Panc1 (cell line): ENCODE measurements at regions not wholly inside any gene's neighbourhood (a gene's known extent, or its start where the extent isn't known, plus 50 kb on each side); places are given as distances from the start of the nearest gene placed in this dataset.

Experiments used
- ATAC-seq: fragments of 200-7000 bp; cut with Tn5 transposase; 2 replicates; pipeline ENCODE4 v1.9.1; 2020; ENCODE audit warnings: mild to moderate bottlenecking, moderate library complexity
- BruUV-seq: library from RNA; stranded (reverse); fragments of 400-500 nt; replicated peaks from 2 replicates; lab custom pipeline; 2021; lab: Mats Ljungman, UMichigan
- CTCF ChIA-PET: fragments of 300-600 bp; sonication (Branson Sonifier 250); formaldehyde crosslinking; loops from one replicate; lab custom pipeline; 2022; ENCODE audit warnings: antibody characterized with exemption; lab: Charles Lee
- POLR2A ChIA-PET: fragments of 300-600 bp; sonication (Branson Sonifier 250); formaldehyde crosslinking; loops from one replicate; lab custom pipeline; 2022; ENCODE audit warnings: antibody characterized with exemption; lab: Charles Lee
- DNase-seq: peaks from one replicate; pipeline ENCODE4 v3.0.0-alpha.2; 2010; ENCODE audit warnings: low read depth, low spot score
- H3K27ac ChIP-seq: 2 replicates; pipeline ENCODE4 v1.5.1; 2011; ENCODE audit warnings: mild to moderate bottlenecking, low read length, inconsistent platforms
- H3K27me3 ChIP-seq: fragments of 200-500 bp; sonication (Bioruptor generic); 2 replicates; pipeline ENCODE4 v1.6.0; 2014; ENCODE audit warnings: low read length, inconsistent platforms; ENCODE audit not compliant: control insufficient read depth, insufficient read depth
- H3K36me3 ChIP-seq: fragments of 200-500 bp; sonication (Bioruptor generic); 2 replicates; pipeline ENCODE4 v1.5.1; 2014; ENCODE audit warnings: inconsistent platforms, mild to moderate bottlenecking, low read length, moderate library complexity; ENCODE audit not compliant: control insufficient read depth, insufficient read depth
- H3K4me1 ChIP-seq: 2 replicates; pipeline ENCODE4 v1.5.1; 2011; ENCODE audit warnings: inconsistent platforms, mild to moderate bottlenecking, low read length, moderate library complexity; ENCODE audit not compliant: control insufficient read depth, insufficient read depth
- H3K4me3 ChIP-seq, 2 experiments: 2 replicates each; pipeline ENCODE4 v1.5.1; 2011 to 2012; ENCODE audit warnings: low read depth in 2 of 2, low read length in 2 of 2, mild to moderate bottlenecking in 2 of 2, inconsistent platforms in 1 of 2, moderate library complexity in 1 of 2
- H3K9me3 ChIP-seq: fragments of 200-500 bp; sonication (Bioruptor generic); 2 replicates; pipeline ENCODE4 v1.5.1; 2014; ENCODE audit warnings: low read depth, mild to moderate bottlenecking, inconsistent platforms, low read length, moderate library complexity; ENCODE audit not compliant: control insufficient read depth, insufficient read depth
- POLR2AphosphoS5 ChIP-seq: IDR thresholded peaks from 2 replicates; pipeline ENCODE4 v1.6.1; 2012; ENCODE audit warnings: mild to moderate bottlenecking, low read depth, low read length, moderate library complexity
- SIN3A ChIP-seq: IDR thresholded peaks from 2 replicates; pipeline ENCODE4 v1.6.1; 2012; ENCODE audit warnings: low read depth, mild to moderate bottlenecking, low read length, moderate library complexity, borderline replicate concordance; ENCODE audit not compliant: insufficient read depth
- TCF7L2 ChIP-seq: IDR thresholded peaks from 2 replicates; pipeline ENCODE4 v1.6.1; 2011; ENCODE audit warnings: mild to moderate bottlenecking, low read depth, low read length, inconsistent platforms
- in situ Hi-C: cut with HindIII; loops from 2 replicates; pipeline ENCODE4 v1.10.0; 2016; ENCODE audit warnings: low sequenced_read_pairs, low pct_unique_long_range_greater_than_20kb
- intact Hi-C: fragments of 100-400 bp; cut with micrococcal nuclease; formaldehyde crosslinking; loops from one replicate; pipeline ENCODE4 v1.10.0; 2022; ENCODE audit not compliant: unreplicated experiment
- TF ChIP-seq, protein P1 (sequence below): fragments of 450-650 bp; IDR thresholded peaks from 2 replicates; pipeline ENCODE4 v1.5.1; 2017; ENCODE audit warnings: mild to moderate bottlenecking
- TF ChIP-seq, protein P2 (sequence below), 2 experiments: IDR thresholded peaks; 2 replicates each; pipeline ENCODE4 v1.6.1; 2011 to 2012; ENCODE audit warnings: low read depth in 2 of 2, control low read depth in 1 of 2, low read length in 1 of 2, mild to moderate bottlenecking in 1 of 2, moderate library complexity in 1 of 2; ENCODE audit not compliant: insufficient read depth in 1 of 2

DNA sequence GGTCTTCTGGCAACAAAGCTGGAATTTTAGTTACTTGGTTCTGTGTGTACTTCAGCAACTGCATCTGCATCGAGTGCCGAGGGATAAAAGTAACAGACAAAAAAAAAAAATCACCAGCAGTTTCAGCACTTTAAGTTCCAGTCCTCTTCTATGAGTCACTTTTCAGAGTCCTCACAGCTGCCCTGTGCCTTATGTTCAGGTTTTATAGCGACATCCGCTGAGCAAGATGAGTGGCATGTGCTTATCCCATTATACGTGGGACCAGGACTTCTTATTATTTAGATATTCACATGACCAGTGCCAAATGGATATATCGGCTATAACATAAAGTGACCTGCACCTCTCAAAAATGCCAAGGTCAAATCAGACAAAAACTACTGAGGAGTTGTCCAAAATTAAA is 242.9 kb downstream of the FOXA2 start:
- BruUV-seq: no TSS peak
- Histone ChIP-seq H3K27me3 (no peaks in the 10 kb centered on the region), H3K36me3 (no peaks in the 10 kb centered on the region), H3K27ac (peak overlapping the region; percentile 58), H3K4me3 (no peak overlapping the region), H3K4me1 (peaks cover 20% of the 10 kb centered on the region), H3K9me3 (no peaks in the 10 kb centered on the region)
- intact Hi-C loops: loop anchor here (2.0 to 5.0 kb wide), 2 partner anchors 111 to 243 kb away; partner anchors contain the start of gene FOXA2
- ATAC-seq: peak; percentile 86
- CTCF ChIA-PET: interaction anchor here (1.3 kb wide), 2 partner anchors 245 to 342 kb away, joined by 3 to 4 read pairs; no protein-coding TSS in a partner anchor
- peak; percentile 68 for DNase-seq
- in situ Hi-C loops: no loop called here
- POLR2A ChIA-PET: no interaction called here
- no peak for TF ChIP-seq SIN3A
- TF ChIP-seq POLR2AphosphoS5: no peak
- TF ChIP-seq, protein P1, sequence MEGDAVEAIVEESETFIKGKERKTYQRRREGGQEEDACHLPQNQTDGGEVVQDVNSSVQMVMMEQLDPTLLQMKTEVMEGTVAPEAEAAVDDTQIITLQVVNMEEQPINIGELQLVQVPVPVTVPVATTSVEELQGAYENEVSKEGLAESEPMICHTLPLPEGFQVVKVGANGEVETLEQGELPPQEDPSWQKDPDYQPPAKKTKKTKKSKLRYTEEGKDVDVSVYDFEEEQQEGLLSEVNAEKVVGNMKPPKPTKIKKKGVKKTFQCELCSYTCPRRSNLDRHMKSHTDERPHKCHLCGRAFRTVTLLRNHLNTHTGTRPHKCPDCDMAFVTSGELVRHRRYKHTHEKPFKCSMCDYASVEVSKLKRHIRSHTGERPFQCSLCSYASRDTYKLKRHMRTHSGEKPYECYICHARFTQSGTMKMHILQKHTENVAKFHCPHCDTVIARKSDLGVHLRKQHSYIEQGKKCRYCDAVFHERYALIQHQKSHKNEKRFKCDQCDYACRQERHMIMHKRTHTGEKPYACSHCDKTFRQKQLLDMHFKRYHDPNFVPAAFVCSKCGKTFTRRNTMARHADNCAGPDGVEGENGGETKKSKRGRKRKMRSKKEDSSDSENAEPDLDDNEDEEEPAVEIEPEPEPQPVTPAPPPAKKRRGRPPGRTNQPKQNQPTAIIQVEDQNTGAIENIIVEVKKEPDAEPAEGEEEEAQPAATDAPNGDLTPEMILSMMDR: no peak
- TF ChIP-seq, protein P2, sequence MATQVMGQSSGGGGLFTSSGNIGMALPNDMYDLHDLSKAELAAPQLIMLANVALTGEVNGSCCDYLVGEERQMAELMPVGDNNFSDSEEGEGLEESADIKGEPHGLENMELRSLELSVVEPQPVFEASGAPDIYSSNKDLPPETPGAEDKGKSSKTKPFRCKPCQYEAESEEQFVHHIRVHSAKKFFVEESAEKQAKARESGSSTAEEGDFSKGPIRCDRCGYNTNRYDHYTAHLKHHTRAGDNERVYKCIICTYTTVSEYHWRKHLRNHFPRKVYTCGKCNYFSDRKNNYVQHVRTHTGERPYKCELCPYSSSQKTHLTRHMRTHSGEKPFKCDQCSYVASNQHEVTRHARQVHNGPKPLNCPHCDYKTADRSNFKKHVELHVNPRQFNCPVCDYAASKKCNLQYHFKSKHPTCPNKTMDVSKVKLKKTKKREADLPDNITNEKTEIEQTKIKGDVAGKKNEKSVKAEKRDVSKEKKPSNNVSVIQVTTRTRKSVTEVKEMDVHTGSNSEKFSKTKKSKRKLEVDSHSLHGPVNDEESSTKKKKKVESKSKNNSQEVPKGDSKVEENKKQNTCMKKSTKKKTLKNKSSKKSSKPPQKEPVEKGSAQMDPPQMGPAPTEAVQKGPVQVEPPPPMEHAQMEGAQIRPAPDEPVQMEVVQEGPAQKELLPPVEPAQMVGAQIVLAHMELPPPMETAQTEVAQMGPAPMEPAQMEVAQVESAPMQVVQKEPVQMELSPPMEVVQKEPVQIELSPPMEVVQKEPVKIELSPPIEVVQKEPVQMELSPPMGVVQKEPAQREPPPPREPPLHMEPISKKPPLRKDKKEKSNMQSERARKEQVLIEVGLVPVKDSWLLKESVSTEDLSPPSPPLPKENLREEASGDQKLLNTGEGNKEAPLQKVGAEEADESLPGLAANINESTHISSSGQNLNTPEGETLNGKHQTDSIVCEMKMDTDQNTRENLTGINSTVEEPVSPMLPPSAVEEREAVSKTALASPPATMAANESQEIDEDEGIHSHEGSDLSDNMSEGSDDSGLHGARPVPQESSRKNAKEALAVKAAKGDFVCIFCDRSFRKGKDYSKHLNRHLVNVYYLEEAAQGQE (IDR thresholded peaks at IDR 0.05; ENCODE audit: insufficient read depth in 1 of 2, low read depth in 2 of 2, low read length in 1 of 2): no peak
- no peak for TF ChIP-seq TCF7L2

DNA sequence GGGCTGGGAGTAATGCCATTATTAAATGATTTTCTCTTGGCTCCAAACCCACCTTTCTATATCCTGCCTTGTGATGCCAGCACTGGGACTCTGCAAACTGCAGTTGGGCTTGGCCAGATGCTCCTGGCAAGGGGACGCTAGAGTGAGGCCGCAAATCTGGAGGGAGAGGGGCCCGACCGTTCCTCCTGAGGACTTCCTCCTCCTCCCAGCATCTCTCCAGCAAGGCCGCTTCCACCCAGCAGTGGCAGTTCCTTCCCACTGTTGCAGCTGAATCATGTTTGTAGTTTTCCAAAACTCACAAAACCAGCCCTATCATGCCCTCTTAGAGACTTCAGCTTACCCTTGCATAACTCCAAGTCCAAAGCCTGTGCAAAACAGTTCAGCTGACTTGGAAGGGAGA is 244.4 kb downstream of the FOXA2 start:
- ATAC-seq (no peak), DNase-seq (no peak)
- ChIA-PET CTCF (interaction anchor here (0.6 to 2.2 kb wide), 4 partner anchors 141 to 1010 kb away, joined by 6 to 17 read pairs (median 6); no protein-coding TSS in a partner anchor), POLR2A (no interaction called here)
- Histone ChIP-seq H3K36me3 (no peaks in the 10 kb centered on the region), H3K9me3 (no peaks in the 10 kb centered on the region), H3K27me3 (no peaks in the 10 kb centered on the region), H3K4me3 (no peak overlapping the region), H3K27ac (peak overlapping the region; percentile 8), H3K4me1 (peaks cover 20% of the 10 kb centered on the region)
- TF ChIP-seq POLR2AphosphoS5 (no peak), SIN3A (no peak), TCF7L2 (no peak)
- TF ChIP-seq, protein P2 (IDR thresholded peaks at IDR 0.05; ENCODE audit: insufficient read depth in 1 of 2, low read depth in 2 of 2, low read length in 1 of 2): no peak
- TF ChIP-seq, protein P1: no peak
- in situ Hi-C loops: no loop called here
- BruUV-seq: no TSS peak
- intact Hi-C loops: loop anchor here (1.0 to 10.0 kb wide), 6 partner anchors 92 to 1005 kb away; partner anchors contain the start of gene FOXA2
